GM18861 (cell line): ENCODE measurements at regions not wholly inside any gene's neighbourhood (a gene's known extent, or its start where the extent isn't known, plus 50 kb on each side); places are given as distances from the start of the nearest gene placed in this dataset.
"Not testable (repeated sequence)": the region's sequence is repeated elsewhere in the genome, so short reads cannot be mapped to it uniquely, and the experiment has no call there.

Source experiments
- ATAC-seq: cut with Tn5 transposase; IDR thresholded peaks from one replicate; pipeline ENCODE4 v1.9.1; 2021; ENCODE audit not compliant: unreplicated experiment

GRCh38 chr16:59500601-59501000 lies 766.5 kb upstream of the GOT2 start:
- no peak for ATAC-seq

GRCh38 chr16:59487067-59487466 lies 753.0 kb upstream of the GOT2 start:
- no peak for ATAC-seq

- ATAC-seq: no peak
These were observed 750.9 kb upstream of the GOT2 start for GRCh38 chr16:59484833-59485516.

GRCh38 chr16:59478838-59479237 lies 744.7 kb upstream of the GOT2 start:
- ATAC-seq: no peak

GRCh38 chr16:59470556-59470955 lies 736.4 kb upstream of the GOT2 start:
- ATAC-seq: no peak

- ATAC-seq: no peak
These were observed 735.1 kb upstream of the GOT2 start for GRCh38 chr16:59469266-59469665.

GRCh38 chr16:59463776-59464175 lies 729.7 kb upstream of the GOT2 start:
- ATAC-seq: no peak

GRCh38 chr16:59459806-59460205 lies 725.7 kb upstream of the GOT2 start:
- no peak for ATAC-seq

GRCh38 chr16:59455497-59455896 lies 721.4 kb upstream of the GOT2 start:
- no peak for ATAC-seq

- not testable (repeated sequence) for ATAC-seq
These were observed 716.4 kb upstream of the GOT2 start for GRCh38 chr16:59450513-59450912.

GRCh38 chr16:59440502-59440901 lies 706.4 kb upstream of the GOT2 start:
- no peak for ATAC-seq

- ATAC-seq: no peak
These were observed 698.8 kb upstream of the GOT2 start for GRCh38 chr16:59432896-59433295.

- no peak for ATAC-seq
These were observed 698.2 kb upstream of the GOT2 start for GRCh38 chr16:59432276-59432675.

- no peak for ATAC-seq
These were observed 690.7 kb upstream of the GOT2 start for GRCh38 chr16:59424714-59425273.

GRCh38 chr16:59411961-59412841 lies 678.1 kb upstream of the GOT2 start:
- no peak for ATAC-seq

GRCh38 chr16:59410451-59410850 lies 676.3 kb upstream of the GOT2 start:
- ATAC-seq: no peak

GRCh38 chr16:59405802-59406201 lies 671.7 kb upstream of the GOT2 start:
- no peak for ATAC-seq

- ATAC-seq: no peak
These were observed 670.4 kb upstream of the GOT2 start for GRCh38 chr16:59404509-59404908.

GRCh38 chr16:59400830-59401229 lies 666.7 kb upstream of the GOT2 start:
- no peak for ATAC-seq

- ATAC-seq: no peak
These were observed 663.5 kb upstream of the GOT2 start for GRCh38 chr16:59397638-59398037.

GRCh38 chr16:59394526-59394925 lies 660.4 kb upstream of the GOT2 start:
- no peak for ATAC-seq

GRCh38 chr16:59392911-59393310 lies 658.8 kb upstream of the GOT2 start:
- no peak for ATAC-seq
